ENCODE measurements at regions not wholly inside any gene's neighbourhood (a gene's known extent, or its start where the extent isn't known, plus 50 kb on each side); places are given as distances from the start of the nearest gene placed in this dataset.

DNA sequence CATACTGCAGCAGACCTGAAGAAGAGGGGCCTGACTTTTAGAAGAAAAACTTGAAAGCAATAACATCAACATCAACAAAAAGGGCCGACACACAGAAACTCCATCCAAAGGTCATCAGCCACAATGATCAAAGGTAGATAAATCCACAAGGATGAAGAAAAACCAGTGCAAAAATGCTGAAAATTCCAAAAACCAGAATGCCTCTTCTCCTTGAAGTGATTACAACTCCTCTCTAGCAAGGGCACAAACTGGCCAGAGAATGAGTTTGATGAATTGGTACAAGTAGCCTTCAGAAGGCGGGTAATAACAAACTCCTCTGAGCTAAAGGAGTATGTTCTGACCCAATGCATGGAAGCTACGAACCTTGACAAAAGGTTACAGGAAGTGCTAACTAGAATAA, 186.2 kb upstream of the RAI14 start:
- no peak overlapping the region for H3K27ac ChIP-seq
- ATAC-seq (no peak), DNase-seq (no peak)
- no peak overlapping the region for H3K4me3 ChIP-seq
- no peaks in the 10 kb centered on the region for H3K36me3 ChIP-seq (replicated peaks in 1 of 2; ENCODE audit: insufficient read depth in 1 of 2, low read depth in 2 of 2)
- no peaks in the 10 kb centered on the region for H3K27me3 ChIP-seq
- WGBS, 2 donors = 69 to 80% methylated on average over 3 of the region's 3 CpGs
- intact Hi-C loops (cut with DNase I) = no loop called here
- H3K9me3 ChIP-seq = no peaks in the 10 kb centered on the region
- H3K4me1 ChIP-seq = peaks cover 26% of the 10 kb centered on the region
- TF ChIP-seq POLR2A (IDR thresholded peaks at IDR 0.05) = no peak
- TF ChIP-seq, protein P1, sequence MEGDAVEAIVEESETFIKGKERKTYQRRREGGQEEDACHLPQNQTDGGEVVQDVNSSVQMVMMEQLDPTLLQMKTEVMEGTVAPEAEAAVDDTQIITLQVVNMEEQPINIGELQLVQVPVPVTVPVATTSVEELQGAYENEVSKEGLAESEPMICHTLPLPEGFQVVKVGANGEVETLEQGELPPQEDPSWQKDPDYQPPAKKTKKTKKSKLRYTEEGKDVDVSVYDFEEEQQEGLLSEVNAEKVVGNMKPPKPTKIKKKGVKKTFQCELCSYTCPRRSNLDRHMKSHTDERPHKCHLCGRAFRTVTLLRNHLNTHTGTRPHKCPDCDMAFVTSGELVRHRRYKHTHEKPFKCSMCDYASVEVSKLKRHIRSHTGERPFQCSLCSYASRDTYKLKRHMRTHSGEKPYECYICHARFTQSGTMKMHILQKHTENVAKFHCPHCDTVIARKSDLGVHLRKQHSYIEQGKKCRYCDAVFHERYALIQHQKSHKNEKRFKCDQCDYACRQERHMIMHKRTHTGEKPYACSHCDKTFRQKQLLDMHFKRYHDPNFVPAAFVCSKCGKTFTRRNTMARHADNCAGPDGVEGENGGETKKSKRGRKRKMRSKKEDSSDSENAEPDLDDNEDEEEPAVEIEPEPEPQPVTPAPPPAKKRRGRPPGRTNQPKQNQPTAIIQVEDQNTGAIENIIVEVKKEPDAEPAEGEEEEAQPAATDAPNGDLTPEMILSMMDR (IDR thresholded peaks at IDR 0.05) = no peak

DNA sequence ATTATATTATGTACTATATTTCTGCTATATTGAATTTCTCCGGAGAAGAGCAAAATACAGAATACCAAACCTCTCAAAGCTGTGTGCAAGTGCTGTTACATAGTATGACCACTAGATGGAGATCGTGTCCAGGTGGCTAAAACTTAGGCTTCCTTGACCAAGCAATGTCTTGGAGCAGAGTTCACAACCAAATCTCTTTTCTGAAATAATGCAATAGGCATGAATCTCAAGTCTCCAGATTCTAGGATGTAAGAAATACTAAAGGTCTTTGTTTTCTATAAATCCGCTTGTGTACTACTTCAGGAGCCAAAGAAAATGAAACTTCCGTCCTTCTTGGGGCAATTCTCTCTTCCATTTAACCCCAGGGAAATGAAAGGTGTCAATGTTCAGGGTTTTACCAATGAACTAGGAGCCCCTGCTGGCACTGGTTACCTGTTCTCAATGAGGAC, 181.5 kb upstream of the RAI14 start:
- Histone ChIP-seq H3K27me3 (no peaks in the 10 kb centered on the region), H3K27ac (no peak overlapping the region), H3K4me1 (peaks cover 15% of the 10 kb centered on the region), H3K9me3 (no peaks in the 10 kb centered on the region), H3K4me3 (no peak overlapping the region), H3K36me3 (replicated peaks in 1 of 2; ENCODE audit: insufficient read depth in 1 of 2, low read depth in 2 of 2) (no peaks in the 10 kb centered on the region)
- WGBS, 2 donors = 13 to 21% methylated on average over 4 of the region's 4 CpGs
- no peak for TF ChIP-seq POLR2A (IDR thresholded peaks at IDR 0.05)
- TF ChIP-seq, protein P1 (IDR thresholded peaks at IDR 0.05) = peak; percentile 90 to 98 (median 95)
- ATAC-seq (peak; percentile 95), DNase-seq (peak in 3 of 4 donors; percentile 34 to 47 (median 42))
- intact Hi-C loops (cut with DNase I) = loop anchor here (5.0 kb wide), 1 partner anchor 423 kb away; no protein-coding TSS in a partner anchor

DNA sequence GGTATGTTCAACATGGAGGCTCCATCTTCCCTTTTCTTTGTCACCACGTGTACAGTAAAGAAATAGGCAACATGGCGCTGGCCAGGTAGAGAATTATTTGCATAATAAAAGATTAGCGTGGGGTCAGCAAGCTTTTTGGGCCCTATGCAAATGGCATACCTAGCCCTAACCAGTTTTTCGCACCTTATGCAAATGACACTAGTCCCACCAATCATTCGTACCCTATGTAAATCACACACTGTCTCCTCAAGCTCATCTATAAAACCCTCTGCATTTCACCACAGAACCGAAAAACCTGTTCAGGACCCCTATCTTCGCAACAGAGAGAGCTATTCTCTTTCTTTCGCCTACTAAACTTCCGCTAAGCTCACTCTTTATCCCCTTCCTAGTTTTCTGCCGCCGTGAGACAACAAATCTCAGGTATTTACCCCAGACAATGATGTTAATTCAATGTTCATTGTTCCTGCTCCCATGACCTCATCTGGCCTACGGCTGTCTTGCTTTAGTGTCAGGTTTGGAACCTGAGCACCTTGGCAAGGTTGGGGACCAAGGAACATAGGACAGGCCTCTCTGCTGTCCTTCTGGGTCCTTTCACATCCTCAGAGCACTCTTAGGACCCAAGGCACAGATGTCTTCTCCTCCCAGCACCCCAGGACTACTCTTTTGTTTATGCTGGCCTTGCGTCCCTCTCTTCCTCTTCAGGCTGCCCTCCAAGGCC, 180.7 kb upstream of the RAI14 start:
- Histone ChIP-seq H3K27ac (no peak overlapping the region), H3K4me3 (no peak overlapping the region), H3K36me3 (replicated peaks in 1 of 2; ENCODE audit: insufficient read depth in 1 of 2, low read depth in 2 of 2) (no peaks in the 10 kb centered on the region), H3K27me3 (no peaks in the 10 kb centered on the region), H3K4me1 (peaks cover 22% of the 10 kb centered on the region), H3K9me3 (no peaks in the 10 kb centered on the region)
- 83 to 85% methylated on average over 13 of the region's 13 CpGs for WGBS, 2 donors
- intact Hi-C loops (cut with DNase I) = loop anchor here (5.0 kb wide), 1 partner anchor 422 kb away; no protein-coding TSS in a partner anchor
- DNase-seq (no peak), ATAC-seq (no peak)
- TF ChIP-seq POLR2A (IDR thresholded peaks at IDR 0.05) = no peak
- TF ChIP-seq, protein P1 (IDR thresholded peaks at IDR 0.05) = no peak

DNA sequence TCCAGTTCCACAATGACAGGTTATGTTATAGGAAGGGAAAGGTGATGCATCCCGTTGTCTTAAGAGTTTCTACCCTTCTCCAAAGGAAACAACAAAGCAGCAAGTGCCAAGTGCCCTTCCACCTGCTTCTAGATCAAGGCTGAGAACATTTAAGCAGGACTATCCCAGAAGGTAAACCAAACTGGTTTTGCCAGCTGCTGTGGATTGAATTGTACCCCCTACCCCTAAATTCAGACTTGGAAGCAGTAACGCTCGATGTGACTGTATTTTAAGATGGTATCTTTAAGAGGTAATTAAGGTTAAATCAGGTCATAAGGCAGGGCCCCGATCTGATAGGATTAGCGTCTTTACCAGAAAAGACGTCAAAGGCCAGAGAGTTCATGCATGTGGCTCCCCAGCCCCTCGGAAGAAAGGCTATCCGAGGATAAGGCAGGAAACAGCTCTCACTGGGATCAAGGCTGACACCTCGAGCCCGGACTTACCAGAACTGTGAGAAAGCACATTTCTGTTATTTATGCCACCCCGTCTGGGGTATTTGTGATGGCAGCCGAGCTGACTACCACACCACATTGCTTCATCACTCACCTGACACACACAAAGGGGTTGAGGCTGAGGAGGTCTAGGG, 179.1 kb upstream of the RAI14 start:
- no peaks in the 10 kb centered on the region for H3K9me3 ChIP-seq
- intact Hi-C loops (cut with DNase I) = loop anchor here (5.0 kb wide), 1 partner anchor 420 kb away; no protein-coding TSS in a partner anchor
- H3K4me3 ChIP-seq = no peak overlapping the region
- H3K4me1 ChIP-seq = peaks cover 22% of the 10 kb centered on the region
- no peak for DNase-seq
- H3K27ac ChIP-seq = no peak overlapping the region
- ATAC-seq = no peak
- H3K36me3 ChIP-seq (replicated peaks in 1 of 2; ENCODE audit: insufficient read depth in 1 of 2, low read depth in 2 of 2) = no peaks in the 10 kb centered on the region
- 78 to 84% methylated on average over 11 to 12 of the region's 12 CpGs for WGBS, 2 donors
- H3K27me3 ChIP-seq = no peaks in the 10 kb centered on the region
- TF ChIP-seq, protein P1 (IDR thresholded peaks at IDR 0.05) = no peak
- no peak for TF ChIP-seq POLR2A (IDR thresholded peaks at IDR 0.05)
